ENCODE measurements at regions not wholly inside any gene's neighbourhood (a gene's known extent, or its start where the extent isn't known, plus 50 kb on each side); places are given as distances from the start of the nearest gene placed in this dataset.

DNA sequence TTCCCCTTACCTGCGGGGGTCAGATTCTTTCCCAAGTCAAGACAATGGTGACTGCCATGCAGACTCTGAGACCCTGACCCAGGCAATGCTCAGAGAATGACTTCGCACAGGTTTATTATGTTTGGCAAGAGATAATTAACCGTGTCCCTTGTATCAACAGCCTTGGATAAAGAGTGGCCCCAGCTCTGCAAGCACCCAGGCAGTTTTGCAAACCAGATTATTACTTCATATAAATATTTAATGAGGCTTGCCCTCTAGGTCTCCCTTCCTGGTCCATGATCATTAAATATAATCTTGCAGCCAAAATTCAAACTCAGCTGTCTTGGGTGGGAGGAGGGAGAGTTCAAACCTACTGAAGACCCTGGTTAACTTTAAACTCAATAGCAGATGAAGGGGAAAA, 156.5 kb downstream of the ANKRD60 start:
- no peaks in the 10 kb centered on the region for H3K36me3 ChIP-seq (ENCODE audit: insufficient read depth, low read length, poor library complexity, severe bottlenecking)
- H3K27me3 ChIP-seq (replicated peaks; ENCODE audit: insufficient read depth, low read depth, low read length, poor library complexity): no peaks in the 10 kb centered on the region
- no peak for DNase-seq (ENCODE audit: low spot score)
- H3K4me1 ChIP-seq (ENCODE audit: insufficient read depth, low read length, poor library complexity, severe bottlenecking): peaks cover 4% of the 10 kb centered on the region
- H3K27ac ChIP-seq (ENCODE audit: low read depth, low read length, poor library complexity, severe bottlenecking): no peak overlapping the region
- ChIA-PET POLR2A (ENCODE audit: low non-redundant PET) (no interaction called here), CTCF (no interaction called here)
- intact Hi-C loops (cut with micrococcal nuclease; ENCODE audit: unreplicated experiment): no loop called here
- H3K9me3 ChIP-seq (ENCODE audit: low read depth, low read length, poor library complexity, severe bottlenecking): no peaks in the 10 kb centered on the region
- H3K4me3 ChIP-seq (ENCODE audit: low read depth, low read length, poor library complexity, severe bottlenecking): no peak overlapping the region
- no TSS peak for BruUV-seq (replicated peaks)
- no peak for TF ChIP-seq EZH2 (IDR thresholded peaks at IDR 0.05; ENCODE audit: borderline replicate concordance, low read depth, low read length, poor library complexity, severe bottlenecking)
- TF ChIP-seq, protein P1, sequence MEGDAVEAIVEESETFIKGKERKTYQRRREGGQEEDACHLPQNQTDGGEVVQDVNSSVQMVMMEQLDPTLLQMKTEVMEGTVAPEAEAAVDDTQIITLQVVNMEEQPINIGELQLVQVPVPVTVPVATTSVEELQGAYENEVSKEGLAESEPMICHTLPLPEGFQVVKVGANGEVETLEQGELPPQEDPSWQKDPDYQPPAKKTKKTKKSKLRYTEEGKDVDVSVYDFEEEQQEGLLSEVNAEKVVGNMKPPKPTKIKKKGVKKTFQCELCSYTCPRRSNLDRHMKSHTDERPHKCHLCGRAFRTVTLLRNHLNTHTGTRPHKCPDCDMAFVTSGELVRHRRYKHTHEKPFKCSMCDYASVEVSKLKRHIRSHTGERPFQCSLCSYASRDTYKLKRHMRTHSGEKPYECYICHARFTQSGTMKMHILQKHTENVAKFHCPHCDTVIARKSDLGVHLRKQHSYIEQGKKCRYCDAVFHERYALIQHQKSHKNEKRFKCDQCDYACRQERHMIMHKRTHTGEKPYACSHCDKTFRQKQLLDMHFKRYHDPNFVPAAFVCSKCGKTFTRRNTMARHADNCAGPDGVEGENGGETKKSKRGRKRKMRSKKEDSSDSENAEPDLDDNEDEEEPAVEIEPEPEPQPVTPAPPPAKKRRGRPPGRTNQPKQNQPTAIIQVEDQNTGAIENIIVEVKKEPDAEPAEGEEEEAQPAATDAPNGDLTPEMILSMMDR (conservative IDR thresholded peaks at IDR 0.05; ENCODE audit: low read depth, low read length): no peak

DNA sequence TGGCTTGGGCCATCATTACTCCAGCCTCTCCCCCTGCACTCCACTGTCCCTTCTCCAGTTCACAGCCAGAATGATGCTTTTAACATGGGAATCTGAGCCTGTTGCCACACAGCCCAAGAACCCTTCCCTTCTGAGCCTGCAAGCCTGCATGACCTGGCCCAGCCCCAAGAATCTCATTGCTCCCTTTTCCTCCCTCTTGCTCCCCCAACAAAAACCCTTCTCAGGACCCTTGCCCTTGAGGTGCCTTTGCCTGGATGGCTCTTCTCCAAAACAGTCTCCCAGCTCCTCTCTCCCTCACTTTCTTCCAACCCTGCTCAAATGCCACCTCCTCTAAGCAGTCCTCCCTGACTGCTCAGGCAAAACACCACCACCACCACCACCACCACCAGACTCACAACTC, 157.2 kb downstream of the ANKRD60 start:
- Histone ChIP-seq H3K36me3 (ENCODE audit: insufficient read depth, low read length, poor library complexity, severe bottlenecking) (no peaks in the 10 kb centered on the region), H3K4me3 (ENCODE audit: low read depth, low read length, poor library complexity, severe bottlenecking) (no peak overlapping the region), H3K9me3 (ENCODE audit: low read depth, low read length, poor library complexity, severe bottlenecking) (no peaks in the 10 kb centered on the region), H3K27me3 (replicated peaks; ENCODE audit: insufficient read depth, low read depth, low read length, poor library complexity) (no peaks in the 10 kb centered on the region), H3K4me1 (ENCODE audit: insufficient read depth, low read length, poor library complexity, severe bottlenecking) (peaks cover 4% of the 10 kb centered on the region), H3K27ac (ENCODE audit: low read depth, low read length, poor library complexity, severe bottlenecking) (no peak overlapping the region)
- TF ChIP-seq, protein P1 (conservative IDR thresholded peaks at IDR 0.05; ENCODE audit: low read depth, low read length): no peak
- no peak for TF ChIP-seq EZH2 (IDR thresholded peaks at IDR 0.05; ENCODE audit: borderline replicate concordance, low read depth, low read length, poor library complexity, severe bottlenecking)
- POLR2A ChIA-PET (ENCODE audit: low non-redundant PET): interaction anchor here (0.6 kb wide), 1 partner anchor 581 kb away, joined by 6 read pairs; no protein-coding TSS in a partner anchor
- DNase-seq (ENCODE audit: low spot score): no peak
- BruUV-seq (replicated peaks): no TSS peak
- CTCF ChIA-PET: no interaction called here
- intact Hi-C loops (cut with micrococcal nuclease; ENCODE audit: unreplicated experiment): no loop called here

DNA sequence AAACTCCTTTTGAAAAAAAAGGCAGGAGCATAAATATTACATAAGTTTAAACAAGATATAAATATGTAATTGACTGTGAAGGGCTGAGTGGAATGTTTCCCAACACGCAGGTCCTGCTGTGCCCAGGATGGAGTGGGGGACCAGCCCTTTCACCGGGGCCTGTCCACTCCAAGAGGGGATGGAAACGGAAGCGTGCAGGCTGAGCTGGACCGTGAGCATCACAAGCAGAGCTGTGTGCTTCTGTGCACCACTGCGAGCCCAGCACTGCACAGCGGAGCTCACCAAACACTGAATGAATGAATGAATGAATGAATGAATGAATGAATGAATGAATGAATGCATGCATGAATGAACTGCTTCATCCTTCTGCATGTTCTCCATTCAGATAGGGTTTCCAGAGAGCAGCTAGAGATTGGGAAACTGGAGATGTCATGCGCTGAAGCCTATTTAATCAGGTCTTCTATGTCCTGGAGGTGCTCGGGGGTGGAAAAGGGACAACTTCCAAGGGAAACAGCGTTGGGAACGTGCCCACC, 157.7 kb downstream of the ANKRD60 start:
- Histone ChIP-seq H3K4me1 (ENCODE audit: insufficient read depth, low read length, poor library complexity, severe bottlenecking) (peaks cover 2% of the 10 kb centered on the region), H3K36me3 (ENCODE audit: insufficient read depth, low read length, poor library complexity, severe bottlenecking) (no peaks in the 10 kb centered on the region), H3K9me3 (ENCODE audit: low read depth, low read length, poor library complexity, severe bottlenecking) (no peaks in the 10 kb centered on the region), H3K27ac (ENCODE audit: low read depth, low read length, poor library complexity, severe bottlenecking) (no peak overlapping the region), H3K4me3 (ENCODE audit: low read depth, low read length, poor library complexity, severe bottlenecking) (no peak overlapping the region), H3K27me3 (replicated peaks; ENCODE audit: insufficient read depth, low read depth, low read length, poor library complexity) (no peaks in the 10 kb centered on the region)
- POLR2A ChIA-PET (ENCODE audit: low non-redundant PET): interaction anchor here (0.6 kb wide), 2 partner anchors 10 to 580 kb away, joined by 3 to 6 read pairs; no protein-coding TSS in a partner anchor
- no peak for TF ChIP-seq EZH2 (IDR thresholded peaks at IDR 0.05; ENCODE audit: borderline replicate concordance, low read depth, low read length, poor library complexity, severe bottlenecking)
- TF ChIP-seq, protein P1 (conservative IDR thresholded peaks at IDR 0.05; ENCODE audit: low read depth, low read length): no peak
- no peak for DNase-seq (ENCODE audit: low spot score)
- intact Hi-C loops (cut with micrococcal nuclease; ENCODE audit: unreplicated experiment): no loop called here
- no TSS peak for BruUV-seq (replicated peaks)
- CTCF ChIA-PET: no interaction called here
